ENCODE measurements at regions not wholly inside any gene's neighbourhood (a gene's known extent, or its start where the extent isn't known, plus 50 kb on each side); places are given as distances from the start of the nearest gene placed in this dataset.

GRCh38 chr12:16110596-16110995 is 166.9 kb downstream of the SLC15A5 start:
- Histone ChIP-seq H3K27ac (no peak overlapping the region), H3K9me3 (no peaks in the 10 kb centered on the region), H3K4me3 (no peak overlapping the region), H3K36me3 (no peaks in the 10 kb centered on the region), H3K4me1 (no peaks in the 10 kb centered on the region), H3K27me3 (no peaks in the 10 kb centered on the region)
- ATAC-seq (no peak), DNase-seq (no peak)
- TF ChIP-seq POLR2A (IDR thresholded peaks at IDR 0.05) = no peak
- TF ChIP-seq, protein P1, sequence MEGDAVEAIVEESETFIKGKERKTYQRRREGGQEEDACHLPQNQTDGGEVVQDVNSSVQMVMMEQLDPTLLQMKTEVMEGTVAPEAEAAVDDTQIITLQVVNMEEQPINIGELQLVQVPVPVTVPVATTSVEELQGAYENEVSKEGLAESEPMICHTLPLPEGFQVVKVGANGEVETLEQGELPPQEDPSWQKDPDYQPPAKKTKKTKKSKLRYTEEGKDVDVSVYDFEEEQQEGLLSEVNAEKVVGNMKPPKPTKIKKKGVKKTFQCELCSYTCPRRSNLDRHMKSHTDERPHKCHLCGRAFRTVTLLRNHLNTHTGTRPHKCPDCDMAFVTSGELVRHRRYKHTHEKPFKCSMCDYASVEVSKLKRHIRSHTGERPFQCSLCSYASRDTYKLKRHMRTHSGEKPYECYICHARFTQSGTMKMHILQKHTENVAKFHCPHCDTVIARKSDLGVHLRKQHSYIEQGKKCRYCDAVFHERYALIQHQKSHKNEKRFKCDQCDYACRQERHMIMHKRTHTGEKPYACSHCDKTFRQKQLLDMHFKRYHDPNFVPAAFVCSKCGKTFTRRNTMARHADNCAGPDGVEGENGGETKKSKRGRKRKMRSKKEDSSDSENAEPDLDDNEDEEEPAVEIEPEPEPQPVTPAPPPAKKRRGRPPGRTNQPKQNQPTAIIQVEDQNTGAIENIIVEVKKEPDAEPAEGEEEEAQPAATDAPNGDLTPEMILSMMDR (IDR thresholded peaks at IDR 0.05) = no peak
- 58% methylated on average over 1 of the region's 1 CpG for WGBS (ENCODE audit: insufficient coverage, low coverage, low lambda C conversion rate, missing lambda C conversion rate)
- intact Hi-C loops (cut with DNase I) = no loop called here

DNA sequence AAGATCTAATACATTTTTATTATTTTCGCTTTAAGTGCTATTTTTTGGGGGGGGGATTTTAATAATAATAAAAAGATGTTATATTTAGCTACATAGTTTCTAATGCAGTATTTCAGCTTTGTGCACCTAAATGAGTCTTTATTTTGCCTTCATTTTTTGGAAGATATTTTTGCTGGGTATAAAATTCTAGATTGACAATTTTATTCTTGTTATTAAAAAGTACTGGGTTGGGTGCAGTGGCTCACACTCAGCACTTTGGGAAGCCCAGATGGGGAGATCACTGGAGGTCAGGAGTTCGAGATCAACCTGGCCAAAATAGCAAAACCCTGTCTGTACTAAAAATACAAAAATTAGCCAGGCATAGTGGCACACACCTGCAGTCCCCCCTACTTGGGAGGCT is 173.6 kb downstream of the SLC15A5 start:
- no peaks in the 10 kb centered on the region for H3K36me3 ChIP-seq
- ATAC-seq = no peak
- H3K4me1 ChIP-seq = no peaks in the 10 kb centered on the region
- H3K9me3 ChIP-seq = peaks cover 0 to 6% (median 0%) of the 10 kb centered on the region in 4 donors
- no peaks in the 10 kb centered on the region for H3K27me3 ChIP-seq
- no peak overlapping the region for H3K4me3 ChIP-seq
- TF ChIP-seq, protein P1 (IDR thresholded peaks at IDR 0.05) = no peak
- no peak for TF ChIP-seq POLR2A (IDR thresholded peaks at IDR 0.05)
- intact Hi-C loops (cut with DNase I) = no loop called here
- WGBS (ENCODE audit: insufficient coverage, low coverage, low lambda C conversion rate, missing lambda C conversion rate) = 43% methylated on average over 2 of the region's 2 CpGs
- no peak for DNase-seq
- no peak overlapping the region for H3K27ac ChIP-seq

DNA sequence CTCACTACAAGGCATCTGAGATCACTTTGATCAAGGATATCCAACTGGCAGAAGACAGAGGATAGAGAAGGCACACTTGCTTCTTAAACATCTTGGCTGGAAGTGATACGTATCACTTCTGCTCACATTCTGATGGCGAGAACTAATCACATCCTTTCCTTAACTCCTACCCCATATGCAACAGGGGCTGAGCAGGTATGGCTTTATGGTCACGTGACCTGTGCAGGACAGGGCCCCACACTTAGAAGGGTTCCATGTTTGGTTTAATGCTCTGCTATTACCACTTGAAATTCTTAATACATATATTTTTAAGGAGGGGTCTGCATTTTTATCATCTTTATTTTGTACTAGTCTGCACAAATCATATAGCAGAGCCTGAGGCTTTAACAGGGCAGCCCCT is 177.3 kb downstream of the SLC15A5 start:
- TF ChIP-seq POLR2A (IDR thresholded peaks at IDR 0.05) = no peak
- TF ChIP-seq, protein P1 (IDR thresholded peaks at IDR 0.05) = no peak
- H3K27ac ChIP-seq = no peak overlapping the region
- no peaks in the 10 kb centered on the region for H3K27me3 ChIP-seq
- no peak for ATAC-seq
- H3K36me3 ChIP-seq = no peaks in the 10 kb centered on the region
- H3K4me1 ChIP-seq = no peaks in the 10 kb centered on the region
- DNase-seq = no peak
- peaks cover 0 to 6% (median 0%) of the 10 kb centered on the region in 4 donors for H3K9me3 ChIP-seq
- intact Hi-C loops (cut with DNase I) = no loop called here
- 55% methylated on average over 3 of the region's 3 CpGs for WGBS (ENCODE audit: insufficient coverage, low coverage, low lambda C conversion rate, missing lambda C conversion rate)
- H3K4me3 ChIP-seq = no peak overlapping the region

- no peaks in the 10 kb centered on the region for H3K4me1 ChIP-seq
- H3K36me3 ChIP-seq = no peaks in the 10 kb centered on the region
- no peak overlapping the region for H3K4me3 ChIP-seq
- no peak for TF ChIP-seq POLR2A (IDR thresholded peaks at IDR 0.05)
- TF ChIP-seq, protein P1 (IDR thresholded peaks at IDR 0.05) = no peak
- DNase-seq (no peak), ATAC-seq (no peak)
- no peak overlapping the region for H3K27ac ChIP-seq
- intact Hi-C loops (cut with DNase I) = no loop called here
- H3K27me3 ChIP-seq = no peaks in the 10 kb centered on the region
- 72% methylated on average over 2 of the region's 2 CpGs for WGBS (ENCODE audit: insufficient coverage, low coverage, low lambda C conversion rate, missing lambda C conversion rate)
- H3K9me3 ChIP-seq = no peaks in the 10 kb centered on the region
These were observed 181.1 kb downstream of the SLC15A5 start for GRCh38 chr12:16096273-16096849.

All from right lobe of liver (tissue), 6 donors.